DMS 273 treated with DMSO at 0.1 percent for 48 hours (cell line): ENCODE measurements at regions not wholly inside any gene's neighbourhood (a gene's known extent, or its start where the extent isn't known, plus 50 kb on each side); places are given as distances from the start of the nearest gene placed in this dataset.
A peak's percentile ranks its signal among the peaks of the same experiment; 100 is the strongest.

Experiments
- DNase-seq: peaks from one replicate; lab custom pipeline; 2025; lab: John Stamatoyannopoulos, UW

DNA sequence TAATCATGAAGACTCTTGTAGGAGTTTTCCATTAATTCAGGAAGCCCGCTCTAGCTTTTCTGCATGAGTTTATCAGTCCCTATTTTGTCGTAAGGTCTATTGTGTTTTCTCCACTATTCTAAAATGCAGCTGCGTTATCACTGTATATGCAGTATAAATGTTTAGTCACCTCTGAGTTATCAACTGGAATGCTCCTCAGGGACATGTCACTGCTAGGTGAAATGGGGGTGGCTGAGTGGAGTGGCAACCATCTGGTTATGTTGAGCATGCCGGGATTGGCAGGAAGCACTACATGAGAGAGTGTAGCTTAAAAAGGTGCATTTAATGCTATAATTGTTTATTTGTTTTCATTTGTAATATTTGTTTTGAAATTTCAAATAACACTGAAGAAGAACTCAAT is 285.2 kb upstream of the ELAC2 start:
- no peak for DNase-seq

DNA sequence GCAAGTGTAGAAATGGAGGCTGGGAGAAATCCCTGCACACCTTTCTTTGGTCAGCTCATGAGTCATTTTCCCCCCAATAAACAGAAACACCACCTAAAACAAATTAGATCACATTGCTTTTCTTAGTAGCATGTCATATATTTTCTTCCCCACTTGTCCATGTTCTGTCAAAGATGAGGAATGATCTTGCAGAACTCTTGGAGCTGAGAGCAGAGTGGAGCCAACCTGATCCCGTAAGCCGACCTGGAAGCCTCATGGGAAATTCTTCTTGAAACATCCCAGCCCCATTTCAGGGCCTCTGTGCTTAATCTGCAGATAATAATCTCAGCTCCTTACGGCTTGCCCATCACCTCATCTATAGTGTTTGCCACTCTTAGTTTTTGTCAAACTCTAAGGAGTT is 284.6 kb upstream of the ELAC2 start:
- no peak for DNase-seq

DNA sequence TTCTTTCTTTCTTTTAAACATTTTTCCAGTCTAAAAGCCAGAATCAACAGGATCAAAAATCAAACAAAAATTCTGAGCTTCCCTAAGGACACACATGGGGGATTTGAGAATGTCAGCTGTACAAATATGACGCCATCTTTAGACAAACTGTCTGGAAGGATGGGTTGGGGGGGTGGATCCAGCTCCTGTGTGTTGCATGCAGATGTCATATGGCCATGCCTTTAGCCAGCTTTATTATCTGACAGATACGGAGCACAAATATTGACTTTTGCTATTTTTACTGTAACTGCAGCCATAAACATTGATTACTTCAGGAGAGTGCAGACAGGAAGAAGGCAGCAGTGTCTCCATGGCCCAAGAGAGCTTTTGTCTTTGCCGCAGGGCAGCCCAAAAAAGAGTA is 279.4 kb upstream of the ELAC2 start:
- no peak for DNase-seq

DNA sequence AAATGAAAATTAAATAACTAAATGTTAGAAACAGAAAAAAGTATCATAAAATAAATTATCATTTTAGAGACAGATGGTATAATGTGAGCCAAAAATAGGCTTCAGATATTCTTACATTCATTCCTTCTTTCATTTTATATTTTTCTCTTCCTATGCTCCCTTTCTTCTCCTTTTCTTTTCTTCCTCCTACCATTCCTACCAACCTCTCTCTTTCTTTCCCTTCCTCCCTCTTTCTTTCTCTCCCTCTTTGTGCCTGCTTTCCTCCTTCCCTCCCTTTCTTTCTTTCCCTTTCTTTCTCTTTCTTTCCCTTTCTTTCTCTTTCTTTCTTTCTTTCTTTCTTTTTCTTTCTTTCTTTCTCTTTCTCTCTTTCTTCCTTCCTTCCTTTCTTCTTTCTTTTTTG is 275.6 kb upstream of the ELAC2 start:
- DNase-seq, result no peak

DNA sequence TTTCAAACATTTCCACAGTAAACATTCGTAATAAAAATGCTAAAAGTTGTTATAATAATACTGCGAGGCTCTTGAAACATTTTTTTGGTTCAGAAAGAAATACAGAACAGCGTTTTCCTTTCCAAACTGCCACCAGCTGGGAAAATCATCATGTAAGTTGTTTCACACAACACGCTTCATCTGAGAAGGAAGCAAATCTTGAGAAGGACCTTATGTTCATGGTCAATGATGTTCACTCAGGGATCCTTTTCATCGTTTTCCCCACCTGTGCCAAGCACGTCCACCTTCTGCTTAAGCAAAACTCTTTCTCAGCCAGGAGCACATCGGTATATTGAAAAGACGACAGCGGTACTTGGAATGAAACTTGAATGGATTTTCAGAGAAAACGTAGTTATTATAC is 274.5 kb upstream of the ELAC2 start:
- DNase-seq, result no peak

DNA sequence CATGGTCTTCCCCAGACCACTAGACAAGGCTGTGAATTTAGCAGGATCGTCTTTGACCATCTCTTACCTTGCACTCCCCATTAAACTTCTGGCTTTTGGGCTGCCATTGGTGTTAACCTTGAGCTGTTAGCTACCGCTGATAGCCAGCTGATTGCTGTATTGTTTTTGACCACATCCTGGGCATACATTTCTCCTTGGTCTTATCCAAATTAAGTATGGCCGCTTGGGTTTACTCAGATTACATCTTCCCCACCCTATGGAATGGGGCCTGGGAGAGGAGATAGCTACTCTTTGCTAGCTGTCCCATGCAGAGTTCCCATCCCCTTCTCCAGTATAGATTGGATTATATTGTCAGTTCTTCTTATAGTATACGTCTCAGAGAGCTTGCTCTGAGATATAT is 270.4 kb upstream of the ELAC2 start:
- no peak for DNase-seq

DNA sequence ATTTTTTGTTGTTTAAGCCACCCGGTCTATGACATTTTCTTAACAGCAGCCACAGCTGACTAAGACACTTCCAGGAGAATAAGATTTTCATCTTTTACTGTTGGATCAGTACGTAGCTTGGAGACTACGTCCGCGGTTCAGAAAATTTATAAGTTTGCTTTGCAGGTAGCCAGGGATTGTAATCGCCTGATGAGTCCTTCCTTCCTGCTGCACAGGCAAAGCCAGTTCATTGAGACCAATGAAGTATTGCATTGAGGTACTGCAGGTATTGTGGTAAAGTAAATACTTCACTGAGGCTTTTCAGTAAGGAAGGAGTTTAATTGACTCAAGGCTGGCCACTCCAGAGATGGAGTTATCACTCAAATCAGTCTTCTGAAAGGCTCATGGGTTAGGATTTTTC is 269.4 kb upstream of the ELAC2 start:
- DNase-seq, result no peak

DNA sequence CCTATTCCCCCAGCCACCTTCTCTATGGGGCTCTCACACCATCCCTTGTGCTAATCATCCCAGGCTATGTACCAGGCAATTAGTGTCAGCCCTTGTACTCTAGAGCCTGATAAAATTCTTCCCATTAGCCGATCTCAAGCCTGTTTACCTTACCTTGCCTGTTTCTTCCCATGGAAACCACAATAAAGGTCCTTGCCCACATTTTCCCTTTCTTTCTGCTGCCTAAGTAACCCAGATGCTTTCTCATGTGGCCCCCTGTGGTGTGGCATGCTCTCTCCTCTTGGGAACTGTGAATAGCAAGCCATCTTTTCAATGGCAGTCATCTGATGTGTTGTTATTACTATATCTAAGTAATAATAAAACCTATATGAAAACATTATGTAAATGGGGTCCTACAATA is 265.8 kb upstream of the ELAC2 start:
- DNase-seq, result no peak

DNA sequence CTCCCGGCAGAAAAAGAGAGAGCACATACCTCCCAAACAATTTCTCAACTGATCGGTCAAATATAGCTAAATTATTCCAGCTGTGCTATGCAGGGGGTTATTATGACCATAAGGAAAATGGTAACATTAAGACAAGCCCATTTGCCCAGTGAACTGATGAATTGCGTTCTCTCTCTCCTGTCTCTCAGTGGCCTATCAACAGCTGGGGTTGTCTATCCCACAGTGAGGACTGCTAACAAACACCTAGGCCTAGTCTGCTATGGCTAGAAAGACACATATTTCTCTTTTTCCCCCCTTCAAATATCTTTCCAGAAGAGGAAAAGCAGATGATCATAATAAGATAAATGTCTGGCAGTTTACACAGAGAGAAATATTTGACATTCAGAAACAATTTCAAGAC is 263.8 kb upstream of the ELAC2 start:
- no peak for DNase-seq

DNA sequence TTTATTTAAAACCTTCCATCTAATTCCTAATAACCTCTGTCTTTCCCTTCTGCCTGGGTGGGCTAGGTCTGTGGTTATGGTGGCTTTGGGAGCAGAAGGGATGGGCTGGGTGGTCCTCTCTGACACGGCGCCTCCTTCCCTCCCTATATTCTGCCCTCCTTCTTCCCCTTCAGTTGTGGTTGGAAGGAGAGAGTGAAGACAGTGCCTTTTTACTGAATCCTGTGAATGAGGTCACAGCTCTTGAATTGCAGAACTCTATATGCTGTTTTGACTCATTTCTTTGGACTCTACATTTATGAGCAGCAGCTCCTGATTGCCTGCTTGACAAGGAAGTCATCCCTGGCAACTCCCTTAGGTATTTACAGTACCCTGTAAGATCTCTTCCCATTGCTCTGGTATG is 256.0 kb upstream of the ELAC2 start:
- DNase-seq, result no peak

DNA sequence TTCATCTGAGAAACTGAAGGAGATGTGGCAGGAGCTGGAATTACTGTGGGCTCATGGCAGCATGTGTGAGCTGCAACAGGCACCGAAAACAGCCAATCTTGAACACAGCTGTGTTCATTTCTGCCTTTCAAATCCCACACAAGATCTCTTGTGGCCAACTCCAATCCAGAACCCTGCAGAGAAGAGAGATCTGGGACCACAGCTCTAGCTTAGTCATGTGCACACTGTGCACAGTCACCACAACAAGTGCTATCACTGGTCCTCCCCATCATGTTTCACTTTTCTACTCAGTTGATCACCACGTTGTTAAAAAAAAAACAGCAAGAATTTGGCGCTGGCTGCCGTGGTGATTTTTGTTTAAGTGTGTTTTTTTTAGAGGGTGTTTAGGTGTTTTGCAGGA is 254.5 kb upstream of the ELAC2 start:
- no peak for DNase-seq

DNA sequence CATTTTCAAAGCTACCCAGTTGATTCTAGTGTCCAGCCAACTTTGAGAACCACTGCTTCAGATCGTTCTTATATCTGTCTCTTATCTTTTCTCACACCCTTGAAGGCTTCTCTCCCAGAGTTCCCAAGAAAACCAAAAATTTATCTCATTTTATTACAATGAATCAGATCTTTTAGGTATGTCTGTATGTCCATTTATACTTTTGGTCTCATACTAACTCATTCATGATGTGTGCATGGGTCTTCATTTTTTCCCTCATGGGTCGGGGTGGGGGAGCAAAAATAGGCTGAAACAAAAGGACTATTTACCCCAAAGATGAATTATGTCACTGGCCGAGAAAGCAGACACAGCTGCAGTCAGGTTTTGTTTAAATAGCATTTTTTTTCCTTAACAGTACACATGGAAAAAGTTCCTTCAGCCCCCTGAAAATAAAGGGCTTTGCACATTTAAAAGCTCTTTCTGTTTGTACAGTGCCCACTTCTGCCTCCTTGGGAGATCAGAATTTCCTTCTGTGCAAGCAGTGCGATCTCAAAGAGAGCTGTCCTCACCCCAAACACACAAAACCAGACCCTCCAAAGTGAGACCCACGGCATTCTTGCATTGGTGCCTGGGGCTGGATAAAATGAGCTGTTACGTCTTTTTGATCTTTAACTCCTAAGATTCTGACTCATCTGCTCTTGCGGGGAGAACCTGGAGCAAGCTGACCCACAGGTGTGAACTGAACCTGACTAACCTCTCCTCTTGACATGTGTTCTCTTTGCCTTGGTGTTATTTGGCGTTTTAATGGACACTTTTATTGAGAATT is 251.2 kb upstream of the ELAC2 start:
- no peak for DNase-seq

DNA sequence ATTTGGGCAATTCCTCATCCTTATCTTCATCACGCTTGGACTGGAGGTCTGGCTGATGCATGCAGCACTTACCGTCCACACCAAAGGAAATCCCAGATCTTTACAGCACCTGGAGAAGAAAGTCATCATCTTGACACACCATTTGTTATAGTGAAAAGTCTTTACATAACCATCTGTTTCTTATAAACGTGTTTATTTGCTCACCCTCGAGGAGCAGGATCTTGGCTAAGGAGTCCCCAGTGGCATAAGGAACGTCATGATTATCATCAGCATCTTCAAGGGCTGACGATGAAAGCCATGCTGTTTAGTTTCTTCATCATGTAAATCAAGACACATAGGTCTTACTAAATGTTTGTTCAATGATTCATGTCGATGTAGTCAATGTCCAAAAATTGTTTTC is 248.8 kb upstream of the ELAC2 start:
- DNase-seq, result no peak

DNA sequence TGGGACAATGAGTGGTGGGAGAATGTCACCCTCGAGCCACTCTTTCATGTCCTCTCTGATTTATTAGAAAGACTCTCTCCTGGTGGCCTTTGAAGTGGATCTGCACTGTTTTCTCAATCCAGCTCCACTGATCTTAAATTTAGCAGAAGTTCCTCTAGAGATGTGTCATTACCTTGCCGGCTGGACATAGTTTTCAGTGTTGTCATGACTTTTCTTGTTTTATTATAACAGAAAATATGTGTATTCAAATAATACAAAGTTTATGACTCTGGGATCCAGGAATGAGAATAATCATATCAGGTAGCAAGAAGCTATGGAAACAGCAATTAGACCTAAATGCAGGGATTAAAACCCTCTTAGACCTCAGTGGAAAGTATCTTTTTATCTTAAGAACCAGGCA is 247.5 kb upstream of the ELAC2 start:
- DNase-seq, result no peak

DNA sequence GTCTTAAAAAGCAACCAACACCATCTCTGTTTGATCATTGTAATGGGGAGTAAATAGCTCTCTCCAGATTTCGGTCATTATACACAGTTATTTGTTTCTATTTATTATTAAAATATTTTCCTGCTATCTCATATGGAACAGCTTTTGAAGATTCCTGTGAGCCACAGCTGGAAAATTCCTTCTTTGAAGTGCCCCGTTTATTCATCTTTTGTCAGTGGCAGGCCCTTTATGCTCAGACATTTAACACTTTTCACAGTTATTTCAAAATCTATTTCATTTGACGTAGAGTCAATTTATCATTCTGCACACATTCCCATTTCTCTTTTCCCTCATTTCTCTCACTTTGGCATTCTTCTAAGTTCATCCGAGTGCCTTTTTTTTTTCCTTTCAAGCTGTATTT is 245.9 kb upstream of the ELAC2 start:
- no peak for DNase-seq

DNA sequence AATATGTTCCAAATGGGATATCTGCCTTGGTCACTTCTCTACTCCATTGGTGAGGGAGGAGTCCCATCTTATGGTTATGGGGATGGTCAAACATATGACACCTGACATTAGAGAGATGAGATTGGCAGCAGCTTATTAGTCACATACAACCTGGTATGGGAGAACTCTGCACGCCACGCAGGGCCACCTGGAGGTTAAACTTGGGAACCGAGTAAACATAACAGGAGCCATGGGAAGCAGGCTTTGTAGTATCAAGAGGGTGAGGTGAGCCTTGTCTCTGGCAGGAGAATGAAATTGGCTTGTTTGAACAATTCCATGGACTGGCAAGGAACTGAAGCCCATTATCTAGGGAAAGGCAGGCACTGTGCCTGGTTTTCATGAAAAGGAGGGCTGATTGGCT is 238.7 kb upstream of the ELAC2 start:
- DNase-seq, result no peak

DNA sequence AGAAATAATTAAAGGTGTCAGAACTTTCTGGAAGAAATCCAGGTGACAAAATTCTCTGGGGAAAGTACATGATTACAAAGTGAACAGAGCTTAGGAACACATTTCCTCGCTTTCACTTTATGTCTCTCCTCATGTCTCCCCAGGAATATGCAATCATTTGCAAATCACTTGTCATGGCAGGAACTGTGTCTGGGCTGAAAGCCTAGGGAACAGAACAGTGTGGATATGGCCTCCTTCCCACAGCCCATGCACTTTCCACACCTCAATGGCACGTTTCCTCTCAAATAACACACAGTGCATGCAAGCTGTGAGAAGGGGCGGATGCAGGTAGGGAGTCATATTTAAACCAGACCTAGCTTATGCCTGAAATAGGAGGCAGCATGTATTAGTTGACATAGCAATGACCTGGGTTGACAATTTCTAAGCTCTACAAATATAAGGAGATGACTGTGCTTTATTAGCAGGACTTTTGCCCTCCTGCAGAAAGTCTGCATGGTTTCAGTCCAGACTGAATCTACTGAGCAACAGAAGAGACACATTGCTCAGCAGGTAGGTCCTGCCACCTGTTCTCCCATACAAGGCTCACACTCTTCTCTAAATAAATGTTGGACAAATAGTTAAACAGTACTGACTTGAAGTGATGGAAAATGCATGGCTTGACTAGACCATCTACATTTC is 236.0 kb upstream of the ELAC2 start:
- DNase-seq, result no peak

DNA sequence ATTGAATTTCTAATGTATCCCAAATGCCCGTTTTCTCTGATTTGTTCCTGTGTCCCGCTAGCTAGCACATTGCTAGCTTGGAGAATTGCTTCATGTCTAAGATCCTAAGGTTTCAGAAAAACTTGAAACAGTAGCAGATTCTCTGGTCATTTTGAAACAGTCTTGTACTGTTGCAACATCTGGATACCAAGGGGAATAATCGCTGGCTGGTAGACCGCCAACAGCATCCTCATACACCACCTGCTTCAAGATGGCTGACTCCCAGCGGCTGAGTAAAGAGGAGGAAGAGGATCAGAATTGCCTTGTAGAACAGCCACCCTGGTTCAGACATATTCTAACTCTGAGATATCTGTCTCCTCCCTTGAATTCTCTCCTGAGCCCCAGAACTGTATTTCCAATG is 226.7 kb upstream of the ELAC2 start:
- DNase-seq, result no peak

DNA sequence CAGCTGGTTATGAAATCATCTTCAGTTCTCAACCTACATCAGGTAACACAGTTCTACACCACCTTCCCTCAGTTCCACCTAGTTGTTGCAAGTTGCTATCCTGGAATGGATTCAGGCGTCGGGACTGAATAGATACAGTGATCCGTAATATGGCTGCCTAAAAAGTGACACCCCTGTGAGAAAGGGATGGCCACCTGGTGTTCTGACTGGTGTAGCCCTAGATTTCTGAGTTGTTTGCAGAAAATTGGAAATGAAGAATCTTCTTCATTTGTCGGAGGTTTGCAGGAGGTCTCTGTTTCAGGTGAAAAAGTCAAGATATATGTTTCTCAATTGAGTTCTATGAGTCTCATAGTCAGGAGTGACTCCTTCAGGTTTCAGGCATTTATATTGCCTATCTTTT is 225.8 kb upstream of the ELAC2 start:
- DNase-seq, result no peak

DNA sequence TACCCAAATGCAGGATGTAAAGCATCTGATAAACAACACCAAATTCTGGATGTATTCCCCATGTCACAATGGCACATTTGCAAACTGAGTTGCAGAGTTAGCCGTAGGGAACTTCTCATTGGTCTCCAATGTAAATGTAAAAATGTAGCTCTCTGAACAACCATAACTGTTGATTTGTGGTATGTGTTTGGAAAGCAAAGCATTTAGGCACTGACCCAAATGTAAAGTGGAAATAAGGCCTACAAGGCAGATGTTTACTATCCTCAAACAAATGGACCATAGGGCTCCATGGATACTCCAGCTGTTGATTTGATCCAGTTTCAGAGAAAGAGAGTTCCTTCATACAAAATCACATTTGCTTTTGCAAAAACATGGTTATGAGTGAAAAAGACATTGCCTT is 223.0 kb upstream of the ELAC2 start:
- DNase-seq, result no peak

DNA sequence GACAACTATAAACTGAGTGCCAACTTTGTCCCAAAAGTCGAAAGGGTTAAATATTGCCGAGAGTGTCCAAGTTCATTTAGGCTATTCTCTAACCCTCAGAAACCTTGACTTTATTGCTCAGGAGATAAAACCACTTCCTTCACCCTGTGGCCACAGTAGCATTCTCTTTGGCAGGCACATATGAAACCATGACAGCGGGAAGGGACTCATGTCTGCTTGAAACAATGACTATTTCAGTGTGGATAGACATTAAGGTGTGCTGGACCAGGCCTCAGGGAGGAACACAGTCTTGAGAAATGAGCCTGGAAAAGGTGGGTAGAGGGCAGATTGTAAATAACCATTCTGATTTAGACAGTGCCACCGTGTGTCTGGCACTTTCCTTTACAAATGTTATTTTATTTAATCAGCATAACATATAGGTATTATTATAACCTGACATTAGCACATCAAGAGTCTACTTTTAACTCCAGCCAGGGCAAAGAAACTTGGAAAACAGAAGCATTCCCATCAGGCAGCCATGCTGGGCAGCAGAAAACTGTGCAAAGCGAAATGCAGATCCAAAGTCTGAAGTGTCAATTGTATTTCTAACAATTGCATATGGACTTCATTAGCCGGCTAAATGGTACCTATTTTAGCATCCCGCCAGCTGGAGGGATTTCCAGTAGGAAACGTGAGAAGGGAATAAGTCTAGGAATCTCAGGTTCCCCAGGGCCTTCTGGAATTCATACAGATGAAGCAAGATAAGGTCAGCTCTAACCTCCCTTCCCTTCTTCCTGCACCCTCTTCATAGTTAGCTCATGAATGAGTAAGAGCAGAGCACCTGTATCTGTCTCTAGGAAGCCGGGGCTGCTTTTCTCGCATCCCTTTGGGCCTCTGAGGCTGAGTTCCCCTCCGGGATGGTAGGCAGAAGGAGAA is 212.8 kb upstream of the ELAC2 start:
- no peak for DNase-seq

DNA sequence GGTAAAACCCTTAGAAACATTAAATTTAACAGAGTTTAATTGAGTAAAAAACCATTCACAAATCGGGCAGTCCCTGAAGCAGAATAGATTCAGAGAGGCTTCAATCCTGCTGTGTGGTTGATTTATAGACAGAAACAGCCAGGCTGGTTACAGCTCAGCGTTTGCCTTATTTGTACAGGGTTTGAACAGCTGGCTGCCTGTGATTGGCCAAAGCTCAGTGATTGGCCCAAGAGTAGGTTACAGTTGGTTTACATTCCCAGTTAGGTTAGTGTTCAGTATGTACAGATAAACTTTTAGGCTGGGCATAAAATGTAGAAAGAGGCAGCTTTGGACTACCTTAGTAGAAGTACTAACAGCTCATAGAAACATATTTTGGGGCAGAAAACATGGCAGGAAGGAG is 210.4 kb upstream of the ELAC2 start:
- no peak for DNase-seq

DNA sequence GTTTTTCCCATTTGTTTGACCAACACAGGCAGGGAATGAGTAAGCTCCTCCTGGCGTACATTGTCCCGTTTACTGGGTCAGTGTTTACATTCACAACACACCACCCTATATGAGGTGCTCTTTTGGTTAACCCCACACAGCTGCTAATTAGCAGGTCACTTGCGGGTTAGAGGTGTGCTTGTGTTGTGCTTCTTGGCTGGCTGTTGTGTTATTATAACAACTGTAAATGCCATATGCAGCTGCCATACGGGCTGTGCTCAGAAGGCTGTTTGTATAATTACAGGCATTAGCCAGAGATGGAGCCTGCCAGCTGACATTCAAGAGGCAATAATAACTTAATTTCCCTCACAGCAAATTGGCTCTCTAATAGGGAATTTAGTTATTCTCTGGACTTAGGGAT is 205.1 kb upstream of the ELAC2 start:
- DNase-seq, result peak; percentile 0
